Upper lobe of left lung (tissue), 6 donors: ENCODE measurements at regions not wholly inside any gene's neighbourhood (a gene's known extent, or its start where the extent isn't known, plus 50 kb on each side); places are given as distances from the start of the nearest gene placed in this dataset.

Source experiments
- ATAC-seq, 2 donors: fragments of 200-7000 bp; cut with Tn5 transposase; one replicate each; pipeline ENCODE4 v1.9.1; 2022; ENCODE audit warnings: mild to moderate bottlenecking in 2 of 2, moderate library complexity in 2 of 2; ENCODE audit not compliant: low FRiP score in 2 of 2
- DNase-seq, 2 donors: peaks; one replicate each; pipeline ENCODE4 v3.0.0-alpha.2; 2019 to 2020
- H3K27ac ChIP-seq, 4 donors: fragments of 200-600 bp; sonication (generic); one replicate each; pipeline ENCODE4 v1.5.1; 2016 to 2019
- H3K27me3 ChIP-seq, 4 donors: fragments of 200-600 bp; sonication (generic); one replicate each; pipeline ENCODE4 v1.5.1; 2017 to 2019
- H3K36me3 ChIP-seq, 4 donors: fragments of 200-600 bp; sonication (generic); one replicate each; pipeline ENCODE4 v1.5.1; 2016 to 2019
- H3K4me1 ChIP-seq, 4 donors: fragments of 200-600 bp; sonication (generic); one replicate each; pipeline ENCODE4 v1.5.1; 2018 to 2019
- H3K4me3 ChIP-seq, 4 donors: fragments of 200-600 bp; sonication (generic); one replicate each; pipeline ENCODE4 v1.5.1; 2017 to 2019; ENCODE audit warnings: mild to moderate bottlenecking in 2 of 4, moderate library complexity in 1 of 4
- H3K9me3 ChIP-seq, 4 donors: fragments of 200-600 bp; sonication (generic); one replicate each; pipeline ENCODE4 v1.5.1; 2018 to 2019
- CTCF ChIP-seq, 6 experiments: fragments of 450-650 bp in 4 of 6; fragments of 200-600 bp in 2 of 6; sonication (generic) in 2 of 6; IDR thresholded peaks; one replicate each; pipeline ENCODE4 v1.5.1; 2016 to 2019; ENCODE audit warnings: antibody characterized with exemption in 6 of 6
- EP300 ChIP-seq, 4 donors: sonication (generic); formaldehyde crosslinking; IDR thresholded peaks; one replicate each; pipeline ENCODE4 v1.5.1; 2017; ENCODE audit warnings: antibody characterized with exemption in 4 of 4, control low read depth in 2 of 4
- POLR2A ChIP-seq, 4 donors: fragments of 450-650 bp; IDR thresholded peaks; one replicate each; pipeline ENCODE4 v1.5.1; 2016 to 2017; ENCODE audit warnings: antibody characterized with exemption in 4 of 4, mild to moderate bottlenecking in 2 of 4
- POLR2AphosphoS5 ChIP-seq, 2 donors: sonication (generic); formaldehyde crosslinking; IDR thresholded peaks; one replicate each; pipeline ENCODE4 v1.5.1; 2017; ENCODE audit warnings: antibody characterized with exemption in 2 of 2
- WGBS, 2 donors: methylation state at CpG; one replicate each; pipeline ENCODE4 v1.1.5; 2017 to 2018; 5-methylcytosine and 5-hydroxymethylcytosine counted together
- donor health status: DM: no; HTN: no; CAD: no; lungs with moderate emphysema.
- donor health status: DM: no; HTN: yes; CAD: no; lungs with severe emphysema.

- ATAC-seq (no peak), DNase-seq (no peak)
- Histone ChIP-seq H3K36me3 (no peaks in the 10 kb centered on the region), H3K9me3 (no peaks in the 10 kb centered on the region), H3K4me1 (no peaks in the 10 kb centered on the region), H3K27ac (no peak overlapping the region), H3K4me3 (no peak overlapping the region), H3K27me3 (no peaks in the 10 kb centered on the region)
- WGBS, 2 donors = 60 to 100% methylated on average over 2 of the region's 2 CpGs
- TF ChIP-seq POLR2AphosphoS5 (IDR thresholded peaks at IDR 0.05) (no peak), CTCF (IDR thresholded peaks at IDR 0.05) (no peak), POLR2A (IDR thresholded peaks at IDR 0.05) (no peak), EP300 (IDR thresholded peaks at IDR 0.05) (no peak)
Observed at GRCh38 chrX:65846974-65847373, 179.5 kb downstream of the MSN start.

- 84 to 100% methylated on average over 2 of the region's 2 CpGs for WGBS, 2 donors
- Histone ChIP-seq H3K27me3 (no peaks in the 10 kb centered on the region), H3K4me1 (no peaks in the 10 kb centered on the region), H3K9me3 (no peaks in the 10 kb centered on the region), H3K4me3 (no peak overlapping the region), H3K27ac (no peak overlapping the region), H3K36me3 (no peaks in the 10 kb centered on the region)
- no peak for TF ChIP-seq EP300 (IDR thresholded peaks at IDR 0.05)
- TF ChIP-seq POLR2A (IDR thresholded peaks at IDR 0.05) = no peak
- TF ChIP-seq POLR2AphosphoS5 (IDR thresholded peaks at IDR 0.05) = no peak
- TF ChIP-seq CTCF (IDR thresholded peaks at IDR 0.05) = no peak
- ATAC-seq = no peak
- DNase-seq = no peak
Observed at GRCh38 chrX:65841263-65841662, 173.8 kb downstream of the MSN start.

- no peaks in the 10 kb centered on the region for H3K9me3 ChIP-seq
- peak in 1 of 2 donors; percentile 26 for ATAC-seq
- DNase-seq = no peak
- WGBS, 2 donors = 84 to 100% methylated on average over 1 to 3 of the region's 3 CpGs
- H3K4me1 ChIP-seq = no peaks in the 10 kb centered on the region
- H3K36me3 ChIP-seq = no peaks in the 10 kb centered on the region
- H3K27ac ChIP-seq = no peak overlapping the region
- no peak overlapping the region for H3K4me3 ChIP-seq
- no peaks in the 10 kb centered on the region for H3K27me3 ChIP-seq
- TF ChIP-seq EP300 (IDR thresholded peaks at IDR 0.05) (no peak), CTCF (IDR thresholded peaks at IDR 0.05) (no peak), POLR2AphosphoS5 (IDR thresholded peaks at IDR 0.05) (no peak), POLR2A (IDR thresholded peaks at IDR 0.05) (no peak)
Observed at GRCh38 chrX:65838674-65839073, 171.2 kb downstream of the MSN start.

GRCh38 chrX:65837875-65838549 is 170.6 kb downstream of the MSN start:
- H3K27me3 ChIP-seq = no peaks in the 10 kb centered on the region
- DNase-seq = no peak

More at GRCh38 chrX:65837875-65838549, 170.6 kb downstream of the MSN start:
- no peaks in the 10 kb centered on the region for H3K9me3 ChIP-seq
- ATAC-seq = peak in 1 of 2 donors; percentile 22
- WGBS, 2 donors = 83 to 86% methylated on average over 2 to 4 of the region's 4 CpGs
- H3K27ac ChIP-seq = no peak overlapping the region
- TF ChIP-seq CTCF (IDR thresholded peaks at IDR 0.05) = no peak
- H3K36me3 ChIP-seq = no peaks in the 10 kb centered on the region
- no peaks in the 10 kb centered on the region for H3K4me1 ChIP-seq
- H3K4me3 ChIP-seq = no peak overlapping the region
